HG02588 (cell line): ENCODE measurements at regions not wholly inside any gene's neighbourhood (a gene's known extent, or its start where the extent isn't known, plus 50 kb on each side); places are given as distances from the start of the nearest gene placed in this dataset.
"Not testable (repeated sequence)": the region's sequence is repeated elsewhere in the genome, so short reads cannot be mapped to it uniquely, and the experiment has no call there.

Experiments
- ATAC-seq: cut with Tn5 transposase; IDR thresholded peaks from one replicate; pipeline ENCODE4 v1.9.1; 2021; ENCODE audit warnings: mild to moderate bottlenecking, moderate library complexity; ENCODE audit not compliant: unreplicated experiment

DNA sequence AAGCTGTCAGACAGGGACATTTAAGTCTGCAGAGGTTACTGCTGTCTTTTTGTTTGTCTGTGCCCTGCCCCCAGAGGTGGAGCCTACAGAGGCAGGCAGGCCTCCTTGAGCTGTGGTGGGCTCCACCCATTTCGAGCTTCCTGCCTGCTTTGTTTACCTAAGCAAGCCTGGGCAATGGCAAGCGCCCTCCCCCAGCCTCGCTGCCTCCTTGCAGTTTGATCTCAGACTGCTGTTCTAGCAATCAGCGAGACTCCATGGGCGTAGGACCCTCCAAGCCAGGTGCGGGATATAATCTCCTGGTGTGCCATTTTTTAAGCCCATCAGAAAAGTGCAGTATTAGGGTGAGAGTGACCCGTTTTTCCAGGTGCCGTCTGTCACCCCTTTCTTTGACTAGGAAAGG is 53.6 kb upstream of the EDA2R start:
- ATAC-seq, result not testable (repeated sequence)
